ENCODE measurements at regions not wholly inside any gene's neighbourhood (a gene's known extent, or its start where the extent isn't known, plus 50 kb on each side); places are given as distances from the start of the nearest gene placed in this dataset.
"Not testable (repeated sequence)": the region's sequence is repeated elsewhere in the genome, so short reads cannot be mapped to it uniquely, and the experiment has no call there.

GRCh38 chr7:13265271-13265670 is 577.8 kb downstream of the ARL4A start:
- no peak overlapping the region for H3K4me3 ChIP-seq (replicated peaks; ENCODE audit: low read depth, low read length)
- no peak for DNase-seq (ENCODE audit: low read depth)
- TF ChIP-seq CTCF (IDR thresholded peaks at IDR 0.05; ENCODE audit: low read length, missing control alignments), result no peak

GRCh38 chr7:13274205-13274604 is 586.8 kb downstream of the ARL4A start:
- DNase-seq (ENCODE audit: low read depth); H3K4me3 ChIP-seq (replicated peaks; ENCODE audit: low read depth, low read length): not testable (repeated sequence)

GRCh38 chr7:13276977-13277376 is 589.5 kb downstream of the ARL4A start:
- peak; percentile 39 for TF ChIP-seq CTCF (IDR thresholded peaks at IDR 0.05; ENCODE audit: low read length, missing control alignments)
- H3K4me3 ChIP-seq (replicated peaks; ENCODE audit: low read depth, low read length), result no peak overlapping the region
- DNase-seq (ENCODE audit: low read depth), result peak; percentile 20

- DNase-seq (ENCODE audit: low read depth), result no peak
- no peak overlapping the region for H3K4me3 ChIP-seq (replicated peaks; ENCODE audit: low read depth, low read length)
- TF ChIP-seq CTCF (IDR thresholded peaks at IDR 0.05; ENCODE audit: low read length, missing control alignments), result no peak
Measured at GRCh38 chr7:13278020-13278419, 590.6 kb downstream of the ARL4A start.

GRCh38 chr7:13279854-13280435 is 592.5 kb downstream of the ARL4A start:
- DNase-seq (ENCODE audit: low read depth), result peak; percentile 55
- no peak overlapping the region for H3K4me3 ChIP-seq (replicated peaks; ENCODE audit: low read depth, low read length)
- TF ChIP-seq CTCF (IDR thresholded peaks at IDR 0.05; ENCODE audit: low read length, missing control alignments), result peak; percentile 22

- peak; percentile 64 for DNase-seq (ENCODE audit: low read depth)
- no peak overlapping the region for H3K4me3 ChIP-seq (replicated peaks; ENCODE audit: low read depth, low read length)
- peak; percentile 61 for TF ChIP-seq CTCF (IDR thresholded peaks at IDR 0.05; ENCODE audit: low read length, missing control alignments)
Measured at GRCh38 chr7:13282377-13282980, 595.0 kb downstream of the ARL4A start.

- no peak for DNase-seq (ENCODE audit: low read depth)
- TF ChIP-seq CTCF (IDR thresholded peaks at IDR 0.05; ENCODE audit: low read length, missing control alignments), result no peak
- H3K4me3 ChIP-seq (replicated peaks; ENCODE audit: low read depth, low read length), result no peak overlapping the region
Measured at GRCh38 chr7:13286916-13287315, 599.5 kb downstream of the ARL4A start.
